NCI-H2107 treated with DMSO at 0.1 percent for 48 hours (cell line): ENCODE measurements at regions not wholly inside any gene's neighbourhood (a gene's known extent, or its start where the extent isn't known, plus 50 kb on each side); places are given as distances from the start of the nearest gene placed in this dataset.

Source experiments
- DNase-seq: peaks from one replicate; lab custom pipeline; 2025; ENCODE audit not compliant: unreplicated experiment; lab: John Stamatoyannopoulos, UW

DNA sequence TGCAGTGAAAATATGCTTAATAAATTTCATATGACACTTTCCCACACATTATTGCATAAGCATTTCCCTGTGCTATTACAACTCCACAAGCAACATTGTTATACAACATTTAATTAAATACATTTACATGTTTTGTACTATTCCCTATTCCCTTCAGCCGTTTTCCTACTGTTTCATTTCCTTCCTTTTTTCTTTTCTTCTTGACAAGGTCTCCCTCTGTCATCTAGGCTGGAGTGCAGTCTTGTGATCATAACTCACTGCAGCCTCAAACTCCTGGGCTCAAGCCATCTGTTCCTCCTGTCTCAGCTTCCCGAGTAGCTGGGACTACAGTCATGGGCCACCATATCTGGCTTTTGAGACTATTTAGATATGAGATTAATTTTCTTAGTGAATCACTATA lies 254.7 kb downstream of the NFKBIZ start:
- no peak for DNase-seq

DNA sequence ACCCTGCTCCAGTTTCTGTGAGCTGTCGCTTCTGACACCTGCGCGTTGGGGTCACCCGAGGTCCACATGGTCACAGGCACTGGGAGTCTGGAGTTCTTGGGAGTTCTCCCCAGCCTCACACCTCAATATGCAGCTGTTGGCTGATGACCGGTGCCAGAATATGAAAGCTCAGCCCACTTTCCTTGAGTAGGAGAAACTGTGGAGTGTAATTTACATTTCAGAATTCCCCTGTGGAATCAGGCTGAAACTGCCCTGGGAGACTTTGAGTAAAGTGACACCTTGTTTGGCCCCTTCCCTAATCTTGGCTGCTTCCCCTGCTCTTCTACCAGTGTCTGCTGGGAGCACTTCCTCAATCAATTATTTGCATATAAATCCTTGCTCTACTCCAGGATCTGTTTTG lies 255.9 kb downstream of the NFKBIZ start:
- no peak for DNase-seq

DNA sequence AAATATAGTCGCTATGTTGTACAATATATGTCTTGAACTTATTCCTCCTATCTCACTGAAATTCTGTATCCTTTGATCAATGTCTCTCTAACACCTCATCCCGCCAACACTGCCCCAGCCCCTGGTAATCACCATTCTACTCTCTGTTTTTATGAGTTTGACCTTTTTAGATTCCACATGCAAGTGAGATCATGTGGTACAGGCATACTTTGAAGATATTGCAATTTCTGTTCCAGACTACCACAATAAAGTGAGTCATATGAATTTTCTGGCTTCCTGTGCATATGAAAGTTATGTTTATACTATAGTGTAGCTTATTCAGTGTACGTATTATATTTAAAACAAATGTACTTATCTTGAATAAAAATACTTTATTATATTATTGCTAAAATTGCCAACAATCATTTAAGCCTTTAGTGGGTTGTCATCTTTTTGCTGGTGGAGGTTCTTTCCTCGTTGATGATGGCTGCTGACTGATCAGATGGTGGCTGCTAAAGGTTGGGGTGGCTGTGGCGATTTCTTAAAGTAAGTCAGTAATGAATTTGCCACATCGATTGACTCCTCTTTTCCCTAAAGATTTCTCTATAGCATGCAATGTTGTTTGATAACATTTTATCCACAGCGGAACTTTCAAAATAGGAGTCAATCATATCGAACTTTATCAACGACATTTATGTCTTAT lies 257.2 kb downstream of the NFKBIZ start:
- no peak for DNase-seq

DNA sequence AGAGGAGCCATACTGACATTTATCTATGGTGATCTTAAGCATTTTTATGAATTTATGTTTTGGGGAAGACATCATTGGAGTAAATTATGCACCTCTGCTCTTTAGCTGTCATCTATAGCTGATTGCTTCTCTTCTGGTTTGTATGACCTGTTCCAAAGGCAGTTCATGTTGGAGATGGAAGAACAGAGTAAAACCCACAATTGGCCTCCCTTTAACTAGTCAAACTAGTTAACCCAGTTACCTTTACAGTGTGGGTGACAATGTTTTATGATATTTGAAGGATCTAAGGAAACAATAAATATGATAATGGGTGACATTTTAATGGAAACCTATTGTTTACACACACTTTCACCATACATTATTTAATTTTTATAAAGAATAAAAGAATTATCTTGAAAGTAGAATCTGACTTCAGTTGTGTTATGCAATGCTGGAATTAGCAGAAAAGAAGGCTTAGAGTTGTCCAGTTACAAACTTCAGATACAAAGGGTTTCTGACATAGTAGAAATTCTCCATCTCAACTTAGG lies 263.5 kb downstream of the NFKBIZ start:
- DNase-seq: no peak

DNA sequence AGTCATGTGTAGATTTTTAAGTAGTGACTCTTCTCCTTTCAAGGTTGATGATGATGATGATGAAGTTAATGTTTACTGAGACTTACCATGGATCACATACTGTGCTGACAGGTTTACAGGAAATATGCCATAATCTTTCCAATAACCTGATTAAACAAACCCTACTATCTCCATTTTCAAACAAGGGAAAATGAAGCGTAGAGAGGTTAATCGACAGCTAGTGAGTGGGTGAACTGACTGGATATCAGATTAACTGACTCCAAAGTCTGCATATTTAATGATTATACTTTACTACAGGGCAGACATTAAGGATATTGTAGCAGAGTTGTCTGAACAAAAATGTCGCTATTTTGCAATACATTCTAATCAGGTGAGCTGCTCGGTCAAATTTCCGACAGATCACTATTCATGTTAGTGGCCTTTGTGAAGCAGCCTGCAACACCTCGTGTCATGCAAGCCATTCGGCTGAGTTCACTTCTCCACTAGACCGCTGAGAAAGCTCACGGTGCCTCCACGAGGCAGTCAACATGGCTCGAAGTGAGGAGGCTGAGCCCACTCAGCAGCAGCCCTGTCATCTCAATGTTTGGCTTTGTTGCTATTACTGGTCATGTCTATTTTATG lies 264.2 kb downstream of the NFKBIZ start:
- no peak for DNase-seq

DNA sequence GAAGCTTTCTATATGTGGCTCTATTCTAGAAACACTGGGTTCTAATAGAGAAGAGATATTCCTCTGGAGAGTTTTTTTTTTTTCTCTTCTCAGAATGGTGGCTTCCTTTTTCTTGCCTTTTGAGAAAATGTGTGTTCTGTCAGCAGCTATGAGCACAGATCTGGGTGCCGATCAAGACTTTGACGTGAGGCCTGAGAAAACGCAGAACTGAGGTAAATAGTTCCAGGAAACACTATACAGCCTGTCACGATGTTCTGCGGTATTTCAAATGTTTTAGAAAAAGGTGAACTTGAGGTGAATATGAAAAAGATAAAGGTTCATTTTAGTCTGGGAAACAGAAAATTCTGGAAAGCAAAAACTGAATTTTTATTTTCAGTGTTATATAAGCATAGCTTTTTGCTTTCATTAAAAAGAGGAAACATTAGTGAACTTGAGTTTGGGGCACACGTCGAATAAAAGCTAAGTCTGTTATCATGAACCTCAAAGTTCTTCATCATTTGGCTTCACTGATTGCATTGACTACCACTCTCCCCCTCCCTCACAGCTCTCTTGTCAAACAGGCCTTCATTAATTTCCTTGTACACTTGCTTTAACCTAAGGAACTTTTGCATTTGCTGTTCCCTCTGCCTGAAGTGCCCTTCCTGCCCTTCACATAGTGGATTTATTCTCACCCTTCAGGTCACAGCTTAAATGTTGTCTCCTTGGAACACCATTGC lies 265.1 kb downstream of the NFKBIZ start:
- no peak for DNase-seq

DNA sequence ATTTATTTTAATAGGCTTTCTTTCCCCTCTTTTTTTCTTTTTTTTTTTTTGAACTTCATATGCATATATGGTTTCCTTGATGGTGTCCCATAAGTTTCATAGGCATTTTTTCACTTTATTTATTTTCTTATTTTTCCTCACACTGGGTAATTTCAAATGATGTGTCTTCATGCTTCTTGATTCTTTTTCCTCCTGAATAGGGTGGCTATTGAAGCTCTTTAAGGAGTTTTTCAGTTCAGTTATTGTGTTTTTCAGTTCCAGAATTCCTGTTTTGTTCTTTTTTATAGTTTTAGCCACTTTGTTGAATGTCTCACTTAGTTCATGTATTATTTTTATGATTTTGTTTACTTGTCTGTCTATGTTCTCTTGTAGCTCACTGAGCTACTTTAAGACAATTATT lies 273.2 kb downstream of the NFKBIZ start:
- DNase-seq: no peak

DNA sequence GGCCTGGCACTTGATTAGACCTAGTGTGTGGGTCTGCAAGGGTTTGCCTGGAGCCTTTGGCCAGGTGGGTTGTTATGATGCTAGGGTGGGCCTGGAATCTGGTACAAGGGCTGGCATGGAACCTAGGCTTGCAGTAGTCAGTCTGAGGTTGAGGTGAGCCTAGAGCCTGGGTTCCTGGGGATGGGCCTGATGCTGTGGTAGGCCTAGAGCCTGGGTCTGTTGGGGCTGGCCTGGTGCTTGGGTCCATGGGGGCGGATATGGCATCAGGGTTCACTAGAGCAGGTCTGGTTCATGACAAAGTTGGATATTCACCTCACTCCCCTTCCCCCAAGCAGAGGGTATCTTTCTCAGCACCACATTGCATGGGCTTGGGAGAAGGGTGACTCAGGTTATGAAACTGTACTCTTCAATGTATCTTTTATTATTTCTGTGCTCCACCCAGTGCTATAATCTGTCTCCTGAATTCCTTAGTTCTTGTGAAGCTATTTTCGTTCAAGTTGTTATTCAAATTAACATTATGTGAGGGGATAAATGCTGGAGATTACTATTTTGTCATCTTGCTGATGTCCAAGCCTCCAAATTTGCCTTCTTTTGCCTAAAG lies 274.4 kb downstream of the NFKBIZ start:
- DNase-seq: no peak

DNA sequence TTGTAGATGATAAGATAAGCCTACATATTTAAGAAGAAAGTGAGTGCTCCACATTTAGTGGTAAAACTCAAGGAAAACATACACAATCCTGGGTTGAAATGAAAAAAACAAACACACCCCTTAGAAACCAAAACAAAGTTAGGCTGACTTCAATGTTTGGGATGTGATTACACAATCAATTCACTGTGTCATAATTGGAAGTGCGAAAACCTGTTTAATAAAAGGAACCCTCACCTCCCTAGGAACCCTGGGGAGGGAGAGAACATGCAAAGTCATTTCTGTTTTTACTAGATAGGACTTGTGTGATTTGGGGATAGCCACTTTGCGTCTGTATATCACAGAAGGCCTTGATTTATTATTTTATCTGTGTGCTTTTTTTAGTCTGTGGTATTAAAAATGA lies 275.0 kb downstream of the NFKBIZ start:
- DNase-seq: no peak

GRCh38 chr3:102124704-102125103 lies 275.4 kb downstream of the NFKBIZ start:
- no peak for DNase-seq

DNA sequence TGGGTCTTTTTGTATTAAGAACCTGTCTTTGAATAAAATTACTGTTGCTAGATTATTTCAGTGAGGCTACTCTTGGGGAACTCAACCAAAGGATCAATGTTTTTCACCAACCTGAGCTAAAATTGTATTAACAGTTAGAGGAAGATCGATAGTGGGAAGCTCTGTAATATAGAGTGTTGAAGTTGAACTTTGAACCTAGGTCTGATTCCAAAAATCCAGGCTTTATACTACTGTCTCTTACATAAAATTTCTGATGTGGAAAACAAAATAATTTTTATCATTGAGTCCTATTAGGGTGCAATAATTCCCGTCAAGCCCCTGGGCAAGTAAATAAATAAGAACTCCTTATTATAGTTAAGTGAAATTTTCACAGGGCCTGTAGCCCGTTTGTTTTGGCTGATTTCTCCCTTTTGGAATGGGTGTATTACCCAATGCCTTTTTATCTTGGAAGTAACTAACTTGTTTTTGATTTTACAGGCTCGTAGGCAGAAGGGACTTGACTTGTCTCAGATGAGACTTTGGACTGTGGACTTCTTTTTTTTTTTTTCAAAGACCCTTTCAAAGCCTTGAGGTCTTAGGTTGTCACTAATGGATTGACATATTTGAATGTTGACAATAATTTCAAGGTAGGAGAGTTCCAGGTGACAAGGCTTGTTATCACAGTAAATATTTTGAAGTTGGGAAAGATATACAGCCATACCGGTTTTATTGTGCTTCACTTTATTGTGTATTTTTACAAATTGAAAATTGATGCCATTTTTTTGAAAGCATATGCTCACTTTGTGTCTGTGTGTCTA lies 276.1 kb downstream of the NFKBIZ start:
- DNase-seq: no peak

DNA sequence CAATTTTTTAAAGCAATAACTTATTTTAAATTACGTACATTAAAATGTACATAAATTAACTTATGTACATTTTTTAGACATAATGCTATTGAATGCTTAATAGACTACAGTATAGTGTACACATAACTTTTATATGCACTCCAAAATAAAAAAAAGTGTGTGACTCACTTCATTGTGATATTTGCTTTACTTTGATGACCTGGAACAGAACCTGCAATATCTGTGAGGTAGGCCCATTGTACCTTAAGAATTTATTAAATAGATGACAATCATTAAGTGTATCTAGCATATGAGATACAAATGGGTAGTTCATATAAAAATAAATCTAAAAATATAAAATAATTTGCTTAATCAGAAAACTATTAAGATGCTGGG lies 276.7 kb downstream of the NFKBIZ start:
- DNase-seq: no peak

DNA sequence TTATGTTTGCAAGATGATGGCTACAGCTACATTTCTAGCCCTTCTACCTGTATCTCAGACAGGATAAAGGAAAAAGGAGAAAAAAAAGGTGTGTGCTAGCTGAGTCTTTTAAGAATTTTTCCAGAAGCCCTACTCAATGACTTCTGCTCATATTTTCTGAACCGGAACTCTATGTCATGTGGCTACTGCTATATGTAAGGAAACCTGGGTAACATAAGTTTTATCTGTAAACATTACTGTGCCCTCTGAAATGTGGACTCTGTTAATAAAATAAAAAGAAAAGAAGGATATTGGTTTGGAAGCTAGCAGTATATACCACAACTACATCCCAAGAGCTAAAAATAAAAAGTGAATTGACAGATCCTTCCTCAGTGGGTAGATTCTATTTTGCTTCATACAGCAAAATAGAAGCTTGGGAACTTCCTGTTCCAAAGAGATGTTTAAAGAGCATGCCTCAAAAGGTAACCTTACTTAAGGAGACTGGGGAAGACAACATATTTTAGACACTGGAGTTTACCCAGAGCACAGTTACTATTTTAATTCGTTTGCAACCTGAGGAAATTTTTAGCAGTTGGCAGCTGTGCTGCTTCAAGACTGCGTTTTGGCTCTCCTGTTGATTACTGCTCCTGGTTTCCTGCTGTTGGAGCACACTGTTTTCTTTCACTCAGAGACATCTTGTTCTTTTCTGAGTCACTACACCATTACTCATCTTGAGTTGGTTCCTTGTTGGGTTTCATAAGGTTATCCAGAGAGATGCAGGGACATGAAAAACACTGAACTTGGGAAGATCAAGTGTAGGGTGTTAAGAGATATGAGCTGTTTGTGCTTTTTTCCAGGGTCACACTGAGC lies 280.7 kb downstream of the NFKBIZ start:
- DNase-seq: no peak

- DNase-seq: no peak
Measured at GRCh38 chr3:102132370-102132769, 283.1 kb downstream of the NFKBIZ start.

DNA sequence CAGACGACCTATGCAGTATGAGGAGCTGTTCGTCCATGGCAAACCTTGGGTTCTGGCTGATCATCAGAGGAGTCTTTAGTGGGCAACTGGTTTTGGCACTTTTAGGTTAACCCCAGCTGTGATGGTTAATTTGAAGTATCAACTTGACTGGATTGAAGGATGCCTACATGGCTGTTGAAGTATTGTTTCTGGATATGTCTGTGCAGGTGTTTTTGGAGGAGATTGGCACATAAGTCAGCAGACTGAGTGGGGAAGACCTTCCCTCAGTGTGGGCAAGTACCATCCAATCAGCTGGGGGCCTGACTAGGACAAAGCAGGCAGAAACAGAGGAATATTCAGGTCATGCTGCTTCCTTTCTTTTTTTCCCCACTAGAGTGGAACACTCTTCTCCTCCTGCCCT lies 284.1 kb downstream of the NFKBIZ start:
- no peak for DNase-seq

DNA sequence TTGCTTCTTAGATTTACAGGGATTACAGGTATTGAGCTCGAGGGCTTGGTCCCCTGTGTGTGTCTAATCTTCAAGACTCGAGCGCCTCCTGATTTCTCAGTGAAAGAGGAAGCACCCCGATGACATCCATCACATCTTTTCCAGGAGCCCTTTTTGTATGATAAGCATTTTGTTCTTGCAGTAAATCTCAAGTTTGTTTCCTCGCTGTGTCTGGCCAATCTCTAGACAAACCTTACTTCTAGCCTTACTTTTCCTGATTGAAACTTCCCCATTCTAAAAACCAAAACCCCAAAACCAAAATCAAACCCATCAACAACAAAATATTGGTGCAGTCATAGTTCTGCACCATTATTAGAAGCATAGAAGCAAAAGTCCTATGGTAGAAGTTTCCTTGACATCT lies 286.0 kb downstream of the NFKBIZ start:
- DNase-seq: no peak

GRCh38 chr3:102136183-102136582 lies 286.9 kb downstream of the NFKBIZ start:
- DNase-seq: no peak

DNA sequence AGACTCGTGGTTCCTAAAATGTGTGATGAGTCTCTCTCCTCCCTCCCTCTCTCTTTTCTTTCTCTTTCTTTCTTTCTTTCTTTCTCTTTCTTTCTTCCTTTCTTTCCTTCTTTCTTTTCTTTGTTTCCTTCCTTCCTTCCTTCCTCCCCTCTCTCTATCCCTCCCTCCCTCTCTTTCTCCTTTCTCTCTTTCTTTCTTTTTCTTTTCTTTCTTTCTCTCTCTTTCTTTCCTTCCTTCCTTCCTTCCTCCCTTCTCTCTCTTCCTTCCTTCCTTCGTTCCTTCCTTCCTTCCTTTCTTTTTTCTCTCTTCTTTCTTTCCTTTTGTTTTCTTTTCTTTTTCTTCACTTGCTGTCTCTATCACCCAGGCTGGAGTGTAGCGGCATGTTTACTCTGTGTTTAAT lies 290.8 kb downstream of the NFKBIZ start:
- no peak for DNase-seq

GRCh38 chr3:102141096-102141927 lies 292.0 kb downstream of the NFKBIZ start:
- DNase-seq: no peak
